HuH-7.5 (cell line): ENCODE measurements at regions not wholly inside any gene's neighbourhood (a gene's known extent, or its start where the extent isn't known, plus 50 kb on each side); places are given as distances from the start of the nearest gene placed in this dataset.

Experiments used
- DNase-seq: peaks from one replicate; pipeline ENCODE4 v3.0.0; 2011; ENCODE audit warnings: low spot score

- DNase-seq, result peak; percentile 28
Observed at GRCh38 chr14:65356327-65356836, 56.1 kb upstream of the FUT8 start.

- DNase-seq, result no peak
Observed at GRCh38 chr14:65357113-65357512, 55.4 kb upstream of the FUT8 start.

GRCh38 chr14:65357689-65358088 lies 54.8 kb upstream of the FUT8 start:
- DNase-seq, result no peak

GRCh38 chr14:65359503-65359902 lies 53.0 kb upstream of the FUT8 start:
- DNase-seq, result no peak

- no peak for DNase-seq
Observed at GRCh38 chr14:65360144-65360784, 52.3 kb upstream of the FUT8 start.

- no peak for DNase-seq
Observed at GRCh38 chr14:65361920-65362319, 50.6 kb upstream of the FUT8 start.
